ENCODE measurements at regions not wholly inside any gene's neighbourhood (a gene's known extent, or its start where the extent isn't known, plus 50 kb on each side); places are given as distances from the start of the nearest gene placed in this dataset.

GRCh38 chr2:60216452-60216995 lies 336.9 kb downstream of the BCL11A start:
- H3K9me3 ChIP-seq: no peaks in the 10 kb centered on the region
- H3K36me3 ChIP-seq: no peaks in the 10 kb centered on the region
- intact Hi-C loops (cut with DNase I): no loop called here
- no peak for DNase-seq
- no peak overlapping the region for H3K4me3 ChIP-seq
- TF ChIP-seq CTCF (IDR thresholded peaks at IDR 0.05) (no peak), EP300 (IDR thresholded peaks at IDR 0.05) (no peak), POLR2A (IDR thresholded peaks at IDR 0.05) (no peak)
- H3K27me3 ChIP-seq: no peaks in the 10 kb centered on the region
- H3K4me1 ChIP-seq (ENCODE audit: insufficient read depth): peaks cover 5% of the 10 kb centered on the region
- no peak overlapping the region for H3K27ac ChIP-seq
- 28 to 47% (median 28%) methylated on average over 4 of the region's 4 CpGs for WGBS, 3 donors

DNA sequence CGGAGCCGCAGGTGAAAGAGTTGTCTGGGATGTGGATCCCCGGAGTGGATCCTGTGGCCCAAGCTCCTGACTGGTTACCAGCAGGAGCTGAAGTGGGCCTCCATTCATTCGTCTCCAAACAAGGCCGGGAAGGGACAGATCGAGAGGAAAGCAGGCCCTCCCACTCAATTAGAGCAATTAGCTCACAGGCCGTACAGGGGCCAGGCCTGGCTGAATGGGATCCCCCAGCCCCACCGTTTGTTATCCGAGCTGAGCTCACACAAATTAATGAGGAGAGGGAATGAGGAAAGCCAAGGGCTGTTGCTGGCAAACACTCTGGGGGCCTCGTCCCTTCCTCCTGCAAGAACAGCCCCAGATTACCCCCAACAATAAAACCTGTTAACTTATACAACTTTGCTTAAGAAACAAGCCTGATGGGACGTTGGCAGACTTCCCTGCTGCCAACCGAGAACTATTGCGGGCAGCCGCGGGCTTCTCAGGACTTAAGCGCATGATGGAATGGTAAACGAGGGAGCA lies 338.0 kb downstream of the BCL11A start:
- Histone ChIP-seq H3K4me1 (ENCODE audit: insufficient read depth) (peaks cover 5% of the 10 kb centered on the region), H3K9me3 (no peaks in the 10 kb centered on the region), H3K36me3 (no peaks in the 10 kb centered on the region), H3K27ac (no peak overlapping the region), H3K27me3 (no peaks in the 10 kb centered on the region), H3K4me3 (no peak overlapping the region)
- intact Hi-C loops (cut with DNase I): no loop called here
- no peak for TF ChIP-seq CTCF (IDR thresholded peaks at IDR 0.05)
- no peak for TF ChIP-seq EP300 (IDR thresholded peaks at IDR 0.05)
- no peak for TF ChIP-seq POLR2A (IDR thresholded peaks at IDR 0.05)
- WGBS, 3 donors: 21 to 26% (median 24%) methylated on average over 17 of the region's 17 CpGs
- DNase-seq: no peak

GRCh38 chr2:60214626-60214875 lies 338.9 kb downstream of the BCL11A start:
- Histone ChIP-seq H3K4me1 (ENCODE audit: insufficient read depth) (peaks cover 5% of the 10 kb centered on the region), H3K27me3 (no peaks in the 10 kb centered on the region), H3K27ac (no peak overlapping the region), H3K36me3 (no peaks in the 10 kb centered on the region), H3K4me3 (no peak overlapping the region), H3K9me3 (no peaks in the 10 kb centered on the region)
- intact Hi-C loops (cut with DNase I): no loop called here
- no peak for TF ChIP-seq CTCF (IDR thresholded peaks at IDR 0.05)
- TF ChIP-seq POLR2A (IDR thresholded peaks at IDR 0.05): no peak
- TF ChIP-seq EP300 (IDR thresholded peaks at IDR 0.05): no peak
- DNase-seq: no peak

DNA sequence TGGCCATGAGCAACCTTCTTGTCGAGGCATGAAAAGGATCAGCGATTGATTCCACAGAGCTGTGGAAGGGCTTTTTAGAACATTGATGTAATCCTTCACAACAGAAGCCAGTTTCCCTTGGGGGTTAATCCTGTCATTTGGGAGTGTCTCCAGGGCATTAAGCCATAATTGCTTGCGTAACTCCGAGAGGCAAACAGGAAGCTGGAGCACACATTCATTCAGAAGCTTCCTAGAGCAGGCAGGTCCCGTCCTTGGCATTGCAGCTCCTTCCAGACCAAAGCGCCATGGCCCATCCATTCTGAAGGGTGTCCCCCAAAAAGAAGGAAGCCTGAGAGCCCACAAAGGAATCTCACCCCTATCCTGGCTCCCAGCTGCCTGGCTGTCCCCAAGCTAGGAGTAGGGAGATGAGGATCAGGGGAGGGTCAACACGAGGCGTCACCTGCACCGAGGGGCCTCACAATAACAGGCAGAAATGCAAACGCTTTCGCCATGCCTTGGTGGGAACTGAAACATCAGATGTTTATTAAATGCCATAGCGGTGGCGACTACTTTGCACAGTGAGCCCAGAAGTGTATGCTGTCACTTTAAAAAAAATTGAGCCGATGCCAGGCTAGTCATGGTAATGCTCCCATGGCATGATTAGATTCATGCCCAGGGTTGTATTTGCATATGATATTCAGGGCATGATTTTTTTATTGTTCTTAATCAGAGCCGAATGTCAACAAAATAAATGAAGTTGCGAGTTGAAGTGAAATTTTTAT lies 339.4 kb downstream of the BCL11A start:
- intact Hi-C loops (cut with DNase I): no loop called here
- Histone ChIP-seq H3K4me1 (ENCODE audit: insufficient read depth) (peaks cover 5% of the 10 kb centered on the region), H3K36me3 (no peaks in the 10 kb centered on the region), H3K4me3 (no peak overlapping the region), H3K27me3 (no peaks in the 10 kb centered on the region), H3K27ac (no peak overlapping the region), H3K9me3 (no peaks in the 10 kb centered on the region)
- no peak for DNase-seq
- WGBS, 3 donors: 73 to 76% (median 74%) methylated on average over 16 of the region's 16 CpGs
- no peak for TF ChIP-seq POLR2A (IDR thresholded peaks at IDR 0.05)
- TF ChIP-seq CTCF (IDR thresholded peaks at IDR 0.05): no peak
- no peak for TF ChIP-seq EP300 (IDR thresholded peaks at IDR 0.05)
